ENCODE measurements at regions not wholly inside any gene's neighbourhood (a gene's known extent, or its start where the extent isn't known, plus 50 kb on each side); places are given as distances from the start of the nearest gene placed in this dataset.

DNA sequence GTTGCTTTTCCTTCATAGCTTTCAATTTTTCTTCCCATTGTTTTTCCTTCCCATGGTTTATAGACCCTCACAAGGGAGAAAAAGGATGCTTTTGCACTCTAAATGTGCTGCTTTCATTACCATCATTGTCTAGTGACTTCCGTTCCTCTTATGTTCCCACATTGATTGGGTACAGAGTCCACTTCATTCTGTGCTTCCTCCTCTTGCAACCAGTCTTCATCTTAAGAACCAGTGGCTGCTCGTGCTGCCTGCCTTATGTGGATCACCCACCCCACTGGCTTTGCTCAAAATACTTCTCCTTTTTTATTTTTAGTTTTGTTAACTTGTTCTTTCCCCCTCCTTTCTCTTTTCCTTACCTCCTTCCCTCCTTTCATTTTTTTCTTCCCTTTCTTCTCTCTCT, 76.5 kb upstream of the BOD1L1 start:
- TF ChIP-seq, protein P1, sequence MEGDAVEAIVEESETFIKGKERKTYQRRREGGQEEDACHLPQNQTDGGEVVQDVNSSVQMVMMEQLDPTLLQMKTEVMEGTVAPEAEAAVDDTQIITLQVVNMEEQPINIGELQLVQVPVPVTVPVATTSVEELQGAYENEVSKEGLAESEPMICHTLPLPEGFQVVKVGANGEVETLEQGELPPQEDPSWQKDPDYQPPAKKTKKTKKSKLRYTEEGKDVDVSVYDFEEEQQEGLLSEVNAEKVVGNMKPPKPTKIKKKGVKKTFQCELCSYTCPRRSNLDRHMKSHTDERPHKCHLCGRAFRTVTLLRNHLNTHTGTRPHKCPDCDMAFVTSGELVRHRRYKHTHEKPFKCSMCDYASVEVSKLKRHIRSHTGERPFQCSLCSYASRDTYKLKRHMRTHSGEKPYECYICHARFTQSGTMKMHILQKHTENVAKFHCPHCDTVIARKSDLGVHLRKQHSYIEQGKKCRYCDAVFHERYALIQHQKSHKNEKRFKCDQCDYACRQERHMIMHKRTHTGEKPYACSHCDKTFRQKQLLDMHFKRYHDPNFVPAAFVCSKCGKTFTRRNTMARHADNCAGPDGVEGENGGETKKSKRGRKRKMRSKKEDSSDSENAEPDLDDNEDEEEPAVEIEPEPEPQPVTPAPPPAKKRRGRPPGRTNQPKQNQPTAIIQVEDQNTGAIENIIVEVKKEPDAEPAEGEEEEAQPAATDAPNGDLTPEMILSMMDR (IDR thresholded peaks at IDR 0.05) = no peak
- WGBS (ENCODE audit: insufficient coverage) = 6% methylated on average over 2 of the region's 2 CpGs
- ATAC-seq = no peak

DNA sequence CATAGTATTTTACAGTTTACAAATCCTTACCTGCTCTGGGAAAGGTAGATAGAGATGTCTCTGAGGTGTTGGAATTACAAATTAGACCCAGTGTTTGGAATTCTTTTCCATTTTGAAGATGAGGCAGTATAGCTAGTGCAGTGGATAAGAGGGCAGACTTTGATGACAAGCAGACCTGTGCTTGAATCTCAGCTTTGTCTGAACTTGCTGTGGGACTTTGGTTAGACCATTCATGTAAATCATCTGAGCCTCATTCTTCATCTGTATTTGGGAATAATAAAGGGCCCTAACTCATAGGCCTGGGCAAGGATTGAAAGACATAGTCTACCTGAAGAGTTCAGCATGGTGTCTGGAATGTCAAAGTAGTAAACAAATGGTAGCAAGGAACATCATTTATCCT, 77.2 kb upstream of the BOD1L1 start:
- Histone ChIP-seq H3K36me3 (ENCODE audit: control insufficient read depth, insufficient read depth, low read length) (no peaks in the 10 kb centered on the region), H3K27me3 (ENCODE audit: control insufficient read depth, insufficient read depth, low read length) (no peaks in the 10 kb centered on the region), H3K9me3 (ENCODE audit: control insufficient read depth, insufficient read depth, low read length) (no peaks in the 10 kb centered on the region), H3K4me1 (ENCODE audit: control insufficient read depth, insufficient read depth, low read length) (no peaks in the 10 kb centered on the region), H3K4me3 (ENCODE audit: low read length) (no peak overlapping the region), H3K27ac (ENCODE audit: low read length) (no peak overlapping the region)
- intact Hi-C loops (cut with micrococcal nuclease) = no loop called here
- no peak for DNase-seq
- no peaks in the 10 kb centered on the region for H3K9me3 Mint-ChIP-seq
- no peaks in the 10 kb centered on the region for H3K4me1 Mint-ChIP-seq
- no peak for ATAC-seq
- no peak overlapping the region for H3K4me3 Mint-ChIP-seq
- TF ChIP-seq, protein P1 (IDR thresholded peaks at IDR 0.05) = no peak
- H3K27ac Mint-ChIP-seq = no peak overlapping the region
- peaks cover 0 to 4% of the 10 kb centered on the region in 2 donors for H3K27me3 Mint-ChIP-seq (ENCODE audit: low read depth in 2 of 2)
- no peaks in the 10 kb centered on the region for H3K36me3 Mint-ChIP-seq

More for the DNA sequence above, 76.5 kb upstream of the BOD1L1 start:
- Mint-ChIP-seq H3K36me3 (no peaks in the 10 kb centered on the region), H3K4me1 (no peaks in the 10 kb centered on the region), H3K9me3 (no peaks in the 10 kb centered on the region), H3K27me3 (ENCODE audit: low read depth in 2 of 2) (peaks cover 0 to 4% of the 10 kb centered on the region in 2 donors), H3K27ac (no peak overlapping the region), H3K4me3 (no peak overlapping the region)
- no peaks in the 10 kb centered on the region for H3K27me3 ChIP-seq (ENCODE audit: control insufficient read depth, insufficient read depth, low read length)
- H3K4me3 ChIP-seq (ENCODE audit: low read length) = no peak overlapping the region
- DNase-seq = no peak
- no peak overlapping the region for H3K27ac ChIP-seq (ENCODE audit: low read length)
- intact Hi-C loops (cut with micrococcal nuclease) = no loop called here
- no peaks in the 10 kb centered on the region for H3K9me3 ChIP-seq (ENCODE audit: control insufficient read depth, insufficient read depth, low read length)
- no peaks in the 10 kb centered on the region for H3K36me3 ChIP-seq (ENCODE audit: control insufficient read depth, insufficient read depth, low read length)
- no peaks in the 10 kb centered on the region for H3K4me1 ChIP-seq (ENCODE audit: control insufficient read depth, insufficient read depth, low read length)

DNA sequence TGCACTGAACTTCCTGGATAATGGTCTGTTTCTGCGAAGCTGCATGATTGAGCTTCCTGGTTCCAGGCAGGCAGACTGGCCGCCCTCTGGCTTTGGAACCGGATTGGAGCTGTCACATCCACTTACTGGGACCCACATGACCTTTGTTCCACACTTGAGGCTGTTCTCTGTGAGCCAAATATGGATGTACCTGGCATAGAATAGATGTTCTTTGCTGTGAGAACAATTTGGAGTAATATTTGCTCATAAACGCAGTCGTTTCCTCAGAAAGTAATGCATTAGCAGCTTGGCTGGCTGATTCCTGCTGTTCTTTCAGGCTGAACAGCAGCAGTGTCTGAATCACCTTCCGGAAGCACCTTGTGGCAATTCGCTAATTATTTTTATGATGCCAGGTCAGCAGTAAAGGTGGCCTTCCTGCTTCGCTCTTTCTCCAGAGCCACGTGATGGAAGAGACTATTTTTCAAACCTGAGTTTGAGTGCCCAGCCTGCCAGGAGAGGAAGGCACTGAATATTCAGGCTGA, 78.1 kb upstream of the BOD1L1 start:
- WGBS (ENCODE audit: insufficient coverage) = 72% methylated on average over 9 of the region's 9 CpGs
- Histone ChIP-seq H3K4me1 (ENCODE audit: control insufficient read depth, insufficient read depth, low read length) (no peaks in the 10 kb centered on the region), H3K4me3 (ENCODE audit: low read length) (no peak overlapping the region), H3K27ac (ENCODE audit: low read length) (no peak overlapping the region), H3K36me3 (ENCODE audit: control insufficient read depth, insufficient read depth, low read length) (no peaks in the 10 kb centered on the region), H3K27me3 (ENCODE audit: control insufficient read depth, insufficient read depth, low read length) (no peaks in the 10 kb centered on the region), H3K9me3 (ENCODE audit: control insufficient read depth, insufficient read depth, low read length) (no peaks in the 10 kb centered on the region)
- no peak for ATAC-seq
- no peak overlapping the region for H3K4me3 Mint-ChIP-seq
- DNase-seq = no peak
- intact Hi-C loops (cut with micrococcal nuclease) = no loop called here
- peaks cover 0 to 2% of the 10 kb centered on the region in 2 donors for H3K27me3 Mint-ChIP-seq (ENCODE audit: low read depth in 2 of 2)
- TF ChIP-seq, protein P1 (IDR thresholded peaks at IDR 0.05) = no peak
- H3K4me1 Mint-ChIP-seq = no peaks in the 10 kb centered on the region
- H3K36me3 Mint-ChIP-seq = no peaks in the 10 kb centered on the region
- H3K27ac Mint-ChIP-seq = no peak overlapping the region
- H3K9me3 Mint-ChIP-seq = peaks cover 0 to 2% of the 10 kb centered on the region in 2 donors

DNA sequence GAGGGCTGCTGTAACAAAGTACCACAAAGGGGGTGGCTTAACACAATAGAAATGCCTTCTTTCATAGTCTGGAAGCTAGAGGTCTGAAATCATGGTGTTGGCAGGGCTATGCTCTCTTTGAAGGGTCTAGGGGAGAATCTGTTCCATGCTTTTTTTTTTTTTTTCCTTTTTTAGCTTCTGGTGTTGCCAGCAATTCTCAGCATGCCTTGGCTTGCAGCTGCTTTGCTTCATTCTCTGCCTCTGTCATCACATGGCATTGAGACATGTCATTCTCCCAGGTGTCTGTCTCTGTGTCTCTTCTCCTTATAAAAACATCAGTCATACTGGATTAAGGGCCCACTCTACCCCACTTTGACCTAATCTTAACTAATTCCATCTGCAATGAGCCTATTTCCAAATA, 78.6 kb upstream of the BOD1L1 start:
- H3K36me3 ChIP-seq (ENCODE audit: control insufficient read depth, insufficient read depth, low read length) = no peaks in the 10 kb centered on the region
- H3K36me3 Mint-ChIP-seq = no peaks in the 10 kb centered on the region
- intact Hi-C loops (cut with micrococcal nuclease) = no loop called here

More for the DNA sequence above, 78.6 kb upstream of the BOD1L1 start:
- TF ChIP-seq, protein P1 (IDR thresholded peaks at IDR 0.05) = no peak
- Histone ChIP-seq H3K27me3 (ENCODE audit: control insufficient read depth, insufficient read depth, low read length) (no peaks in the 10 kb centered on the region), H3K4me3 (ENCODE audit: low read length) (no peak overlapping the region), H3K27ac (ENCODE audit: low read length) (no peak overlapping the region), H3K4me1 (ENCODE audit: control insufficient read depth, insufficient read depth, low read length) (no peaks in the 10 kb centered on the region), H3K9me3 (ENCODE audit: control insufficient read depth, insufficient read depth, low read length) (no peaks in the 10 kb centered on the region)
- no peaks in the 10 kb centered on the region for H3K27me3 Mint-ChIP-seq (ENCODE audit: low read depth in 2 of 2)
- H3K27ac Mint-ChIP-seq = no peak overlapping the region
- no peaks in the 10 kb centered on the region for H3K4me1 Mint-ChIP-seq
- H3K9me3 Mint-ChIP-seq = peaks cover 0 to 2% of the 10 kb centered on the region in 2 donors
- DNase-seq = no peak
- H3K4me3 Mint-ChIP-seq = no peak overlapping the region
- no peak for ATAC-seq

All from natural killer cell (primary cell).